Keratinocyte (primary cell): ENCODE measurements at regions not wholly inside any gene's neighbourhood (a gene's known extent, or its start where the extent isn't known, plus 50 kb on each side); places are given as distances from the start of the nearest gene placed in this dataset.

ENCODE experiments used
- DNase-seq: peaks from one replicate; pipeline ENCODE4 v3.0.0-alpha.2; 2011; ENCODE audit warnings: low read depth, missing footprints, low spot score
- FAIRE-seq: peaks from 2 replicates; lab custom pipeline; 2011; peaks lifted over from hg19 to GRCh38; lab: Jason Lieb, UNC
- H2AFZ ChIP-seq: 2 replicates; pipeline ENCODE4 v1.6.0; 2012; ENCODE audit warnings: low read length, control low read depth, inconsistent platforms; ENCODE audit not compliant: control insufficient read depth
- H3K27ac ChIP-seq: 2 replicates; pipeline ENCODE4 v1.5.1; 2011; ENCODE audit warnings: low read length; ENCODE audit not compliant: control insufficient read depth, insufficient read depth
- H3K27me3 ChIP-seq: 3 replicates; pipeline ENCODE4 v1.6.0; 2011; ENCODE audit warnings: low read length; ENCODE audit not compliant: control insufficient read depth, insufficient read depth; ENCODE audit errors: extremely low read depth
- H3K36me3 ChIP-seq, 2 experiments: 2 replicates in 1 of 2; 3 replicates in 1 of 2; pipeline ENCODE4 v1.5.1; 2011; ENCODE audit warnings: low read length in 2 of 2, mild to moderate bottlenecking in 1 of 2; ENCODE audit not compliant: control insufficient read depth in 2 of 2, insufficient read depth in 2 of 2; ENCODE audit errors: extremely low read depth in 1 of 2
- H3K4me1 ChIP-seq: 3 replicates; pipeline ENCODE4 v1.5.1; 2011; ENCODE audit warnings: low read length; ENCODE audit not compliant: control insufficient read depth, insufficient read depth; ENCODE audit errors: extremely low read depth
- H3K4me2 ChIP-seq: 3 replicates; pipeline ENCODE4 v1.6.0; 2011; ENCODE audit warnings: low read depth, low read length; ENCODE audit not compliant: control insufficient read depth, insufficient read depth; ENCODE audit errors: extremely low read depth
- H3K4me3 ChIP-seq, 3 experiments: fragments of 200-600 bp in 1 of 3; sonication (generic) in 1 of 3; 2 replicates in 2 of 3; 3 replicates in 1 of 3; pipeline ENCODE4 v1.5.1; 2011 to 2016; ENCODE audit warnings: low read length in 3 of 3, mild to moderate bottlenecking in 3 of 3, control low read depth in 2 of 3, inconsistent platforms in 1 of 3, low read depth in 1 of 3, mixed read lengths in 1 of 3, mixed run types in 1 of 3, moderate library complexity in 1 of 3; ENCODE audit not compliant: control insufficient read depth in 2 of 3, insufficient read depth in 2 of 3; ENCODE audit errors: extremely low read depth in 1 of 3
- H3K79me2 ChIP-seq: 2 replicates; pipeline ENCODE4 v1.6.0; 2012; ENCODE audit warnings: low read length; ENCODE audit not compliant: control insufficient read depth, insufficient read depth
- H3K9ac ChIP-seq: 3 replicates; pipeline ENCODE4 v1.6.0; 2011; ENCODE audit warnings: low read length; ENCODE audit not compliant: control insufficient read depth, insufficient read depth; ENCODE audit errors: extremely low read depth
- H3K9me1 ChIP-seq: 3 replicates; pipeline ENCODE4 v1.6.0; 2011; ENCODE audit warnings: low read length; ENCODE audit not compliant: control insufficient read depth, insufficient read depth; ENCODE audit errors: extremely low read depth
- H3K9me3 ChIP-seq: 2 replicates; pipeline ENCODE4 v1.5.1; 2012; ENCODE audit warnings: low read depth, low read length; ENCODE audit not compliant: control insufficient read depth
- H4K20me1 ChIP-seq: 3 replicates; pipeline ENCODE4 v1.6.0; 2011; ENCODE audit warnings: low read length; ENCODE audit not compliant: control insufficient read depth, insufficient read depth; ENCODE audit errors: extremely low read depth
- CTCF ChIP-seq, 3 experiments: IDR thresholded peaks in 1 of 3; conservative IDR thresholded peaks in 1 of 3; optimal IDR thresholded peaks in 1 of 3; 2 replicates in 2 of 3; 3 replicates in 1 of 3; pipeline versions ENCODE3 to v1.5.1; 2011; ENCODE audit warnings: low read length in 3 of 3, mild to moderate bottlenecking in 3 of 3, moderate library complexity in 2 of 3, control low read depth in 1 of 3, inconsistent platforms in 1 of 3; ENCODE audit not compliant: insufficient read depth in 2 of 3; ENCODE audit errors: extremely low read depth in 1 of 3
- EZH2 ChIP-seq: IDR thresholded peaks from one replicate; pipeline ENCODE4 v1.6.1; 2012; ENCODE audit warnings: inconsistent platforms, mild to moderate bottlenecking, low read length, moderate library complexity
- dilution Hi-C: fragments of 300-500 bp; cut with MboI; formaldehyde crosslinking; loops from one replicate; pipeline ENCODE4 v1.7.0; 2020; ENCODE audit warnings: low sequenced_read_pairs; ENCODE audit not compliant: extremely low pct_ligation_motif_present

- dilution Hi-C loops = no loop called here
Measured at GRCh38 chr5:27290172-27290571, 251.8 kb upstream of the CDH9 start.

GRCh38 chr5:27276119-27276518, 237.7 kb upstream of the CDH9 start:
- dilution Hi-C loops = no loop called here
- no peaks in the 10 kb centered on the region for H4K20me1 ChIP-seq
- H3K4me2 ChIP-seq = no peak overlapping the region
- TF ChIP-seq EZH2 (no peak), CTCF (optimal IDR thresholded peaks at IDR 0.05 in 1 of 3, IDR thresholded peaks at IDR 0.05 in 1 of 3, conservative IDR thresholded peaks at IDR 0.05 in 1 of 3; ENCODE audit: extremely low read depth in 1 of 3, insufficient read depth in 2 of 3, low read length in 3 of 3) (no peak)
- H3K4me1 ChIP-seq = no peaks in the 10 kb centered on the region
- no peak overlapping the region for H3K27ac ChIP-seq
- H3K9me3 ChIP-seq = no peaks in the 10 kb centered on the region
- H3K9me1 ChIP-seq = no peaks in the 10 kb centered on the region
- H3K4me3 ChIP-seq = no peak overlapping the region
- H3K36me3 ChIP-seq = no peaks in the 10 kb centered on the region
- no peak for FAIRE-seq
- H3K9ac ChIP-seq = no peak overlapping the region
- no peak overlapping the region for H2AFZ ChIP-seq
- no peaks in the 10 kb centered on the region for H3K79me2 ChIP-seq
- no peak for DNase-seq
- H3K27me3 ChIP-seq = no peaks in the 10 kb centered on the region

More at GRCh38 chr5:27290172-27290571, 251.8 kb upstream of the CDH9 start:
- no peaks in the 10 kb centered on the region for H3K79me2 ChIP-seq
- FAIRE-seq (no peak), DNase-seq (no peak)
- no peaks in the 10 kb centered on the region for H4K20me1 ChIP-seq
- no peak overlapping the region for H3K9ac ChIP-seq
- no peak for TF ChIP-seq EZH2
- TF ChIP-seq CTCF (optimal IDR thresholded peaks at IDR 0.05 in 1 of 3, IDR thresholded peaks at IDR 0.05 in 1 of 3, conservative IDR thresholded peaks at IDR 0.05 in 1 of 3; ENCODE audit: extremely low read depth in 1 of 3, insufficient read depth in 2 of 3, low read length in 3 of 3) = no peak
- no peak overlapping the region for H3K27ac ChIP-seq
- H3K36me3 ChIP-seq = no peaks in the 10 kb centered on the region
- no peaks in the 10 kb centered on the region for H3K9me3 ChIP-seq
- H2AFZ ChIP-seq = no peak overlapping the region
- H3K9me1 ChIP-seq = no peaks in the 10 kb centered on the region
- H3K4me2 ChIP-seq = no peak overlapping the region
- H3K27me3 ChIP-seq = no peaks in the 10 kb centered on the region
- no peak overlapping the region for H3K4me3 ChIP-seq
- H3K4me1 ChIP-seq = no peaks in the 10 kb centered on the region
